AG04450 (cell line): ENCODE measurements at regions not wholly inside any gene's neighbourhood (a gene's known extent, or its start where the extent isn't known, plus 50 kb on each side); places are given as distances from the start of the nearest gene placed in this dataset.
"Not testable (repeated sequence)": the region's sequence is repeated elsewhere in the genome, so short reads cannot be mapped to it uniquely, and the experiment has no call there.

Experiments
- CTCF ChIA-PET: fragments of 300-600, 350-600 bp; formaldehyde crosslinking; extraction: SDS; loops from one replicate; lab custom pipeline; 2022; ENCODE audit warnings: antibody characterized with exemption, inconsistent platforms; lab: Charles Lee
- POLR2A ChIA-PET: fragments of 350-600 bp; formaldehyde crosslinking; extraction: SDS; loops from one replicate; lab custom pipeline; 2021; ENCODE audit warnings: antibody characterized with exemption, inconsistent platforms; lab: Yijun Ruan, JAX
- DNase-seq: peaks from one replicate; pipeline ENCODE4 v3.0.0-alpha.2; 2011; ENCODE audit warnings: low read depth, low spot score
- H3K27ac ChIP-seq: one replicate; pipeline ENCODE4 v1.5.1; 2012; ENCODE audit warnings: low read depth, low read length, control low read depth
- H3K27me3 ChIP-seq: one replicate; pipeline ENCODE4 v1.6.0; 2012; ENCODE audit warnings: low read length; ENCODE audit not compliant: control insufficient read depth, insufficient read depth
- H3K4me3 ChIP-seq: 2 replicates; pipeline ENCODE4 v1.5.1; 2011; ENCODE audit warnings: mild to moderate bottlenecking, low read depth, low read length, control low read depth
- H3K9me3 ChIP-seq: 2 replicates; pipeline ENCODE4 v1.5.1; 2012; ENCODE audit warnings: low read length; ENCODE audit not compliant: control insufficient read depth, insufficient read depth
- TF ChIP-seq, protein P1 (sequence below): IDR thresholded peaks from 2 replicates; pipeline ENCODE4 v1.5.1; 2011; ENCODE audit warnings: low read depth, low read length, control low read depth, inconsistent platforms

DNA sequence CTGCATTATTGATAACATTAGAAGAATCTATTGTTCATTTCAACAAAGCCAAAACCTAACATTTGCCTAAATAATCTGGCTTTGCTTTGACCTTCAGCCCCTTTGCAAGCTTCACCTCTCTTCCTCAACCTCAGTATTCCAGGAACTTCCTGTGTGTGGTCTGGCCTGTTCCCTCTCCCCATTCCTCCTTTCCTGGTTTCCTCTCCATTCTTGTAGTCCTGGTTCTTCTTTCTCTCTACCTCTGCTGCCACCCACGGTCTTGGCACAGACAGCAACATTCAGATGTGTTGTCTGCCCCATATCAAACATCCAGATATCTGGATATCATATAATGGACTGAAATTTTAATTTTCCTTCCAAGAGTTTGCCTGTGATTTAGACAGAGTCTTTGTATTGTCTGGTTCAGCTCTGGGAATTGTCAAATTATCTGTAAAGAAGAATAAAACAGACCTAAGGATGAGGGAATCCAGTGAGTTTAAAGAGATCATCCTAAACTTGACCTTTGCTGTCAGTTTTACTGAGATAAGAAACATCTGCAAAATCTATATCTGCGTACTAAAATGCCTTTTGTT, 148.1 kb upstream of the KCTD3 start:
- ChIA-PET CTCF (no interaction called here), POLR2A (no interaction called here)
- no peak for DNase-seq
- TF ChIP-seq, protein P1, sequence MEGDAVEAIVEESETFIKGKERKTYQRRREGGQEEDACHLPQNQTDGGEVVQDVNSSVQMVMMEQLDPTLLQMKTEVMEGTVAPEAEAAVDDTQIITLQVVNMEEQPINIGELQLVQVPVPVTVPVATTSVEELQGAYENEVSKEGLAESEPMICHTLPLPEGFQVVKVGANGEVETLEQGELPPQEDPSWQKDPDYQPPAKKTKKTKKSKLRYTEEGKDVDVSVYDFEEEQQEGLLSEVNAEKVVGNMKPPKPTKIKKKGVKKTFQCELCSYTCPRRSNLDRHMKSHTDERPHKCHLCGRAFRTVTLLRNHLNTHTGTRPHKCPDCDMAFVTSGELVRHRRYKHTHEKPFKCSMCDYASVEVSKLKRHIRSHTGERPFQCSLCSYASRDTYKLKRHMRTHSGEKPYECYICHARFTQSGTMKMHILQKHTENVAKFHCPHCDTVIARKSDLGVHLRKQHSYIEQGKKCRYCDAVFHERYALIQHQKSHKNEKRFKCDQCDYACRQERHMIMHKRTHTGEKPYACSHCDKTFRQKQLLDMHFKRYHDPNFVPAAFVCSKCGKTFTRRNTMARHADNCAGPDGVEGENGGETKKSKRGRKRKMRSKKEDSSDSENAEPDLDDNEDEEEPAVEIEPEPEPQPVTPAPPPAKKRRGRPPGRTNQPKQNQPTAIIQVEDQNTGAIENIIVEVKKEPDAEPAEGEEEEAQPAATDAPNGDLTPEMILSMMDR = no peak
- no peaks in the 10 kb centered on the region for H3K9me3 ChIP-seq
- no peak overlapping the region for H3K27ac ChIP-seq
- no peak overlapping the region for H3K4me3 ChIP-seq
- H3K27me3 ChIP-seq = no peaks in the 10 kb centered on the region

DNA sequence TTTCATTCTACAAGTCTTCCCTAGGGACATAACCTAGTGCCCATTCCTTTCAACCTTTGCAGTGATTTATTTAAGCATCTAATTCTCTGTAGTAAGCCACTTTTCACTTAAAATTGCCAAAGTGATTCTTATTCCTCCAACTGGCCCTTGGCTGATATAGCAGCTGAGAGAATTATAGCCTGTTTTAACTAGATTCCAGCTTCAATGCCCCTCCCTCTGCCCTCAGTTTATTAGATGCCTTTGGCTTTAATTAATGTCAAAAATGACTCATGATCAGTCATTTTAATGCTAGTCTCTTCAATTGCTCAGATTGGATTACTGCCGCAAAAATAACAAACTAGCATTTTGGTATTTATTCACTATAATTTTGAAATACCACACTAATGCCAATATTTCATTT, 145.4 kb upstream of the KCTD3 start:
- TF ChIP-seq, protein P1 = no peak
- DNase-seq = no peak
- Histone ChIP-seq H3K9me3 (no peaks in the 10 kb centered on the region), H3K27ac (no peak overlapping the region), H3K27me3 (no peaks in the 10 kb centered on the region), H3K4me3 (no peak overlapping the region)
- CTCF ChIA-PET = no interaction called here
- POLR2A ChIA-PET = no interaction called here

DNA sequence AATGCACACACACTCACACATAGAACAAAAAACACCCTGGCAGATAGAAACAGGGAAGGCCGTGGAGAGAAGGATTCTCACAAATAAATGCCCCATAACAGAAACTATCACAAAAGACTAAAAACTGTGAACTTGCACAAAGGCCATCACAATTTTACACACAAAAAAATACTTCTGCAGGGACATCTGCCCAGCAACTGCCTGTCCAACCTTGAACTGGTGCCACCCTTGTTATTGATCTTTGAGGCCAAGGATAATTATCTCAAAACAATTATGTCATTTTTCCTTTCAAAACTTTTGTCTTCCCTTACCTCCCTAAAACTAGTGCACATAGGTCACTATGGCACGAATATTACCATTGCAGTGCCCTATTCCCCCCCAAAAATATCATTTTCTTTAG, 143.8 kb upstream of the KCTD3 start:
- TF ChIP-seq, protein P1 = no peak
- H3K27ac ChIP-seq = no peak overlapping the region
- CTCF ChIA-PET = no interaction called here
- H3K4me3 ChIP-seq = no peak overlapping the region
- H3K27me3 ChIP-seq = no peaks in the 10 kb centered on the region
- POLR2A ChIA-PET = no interaction called here
- H3K9me3 ChIP-seq = no peaks in the 10 kb centered on the region
- DNase-seq = no peak

DNA sequence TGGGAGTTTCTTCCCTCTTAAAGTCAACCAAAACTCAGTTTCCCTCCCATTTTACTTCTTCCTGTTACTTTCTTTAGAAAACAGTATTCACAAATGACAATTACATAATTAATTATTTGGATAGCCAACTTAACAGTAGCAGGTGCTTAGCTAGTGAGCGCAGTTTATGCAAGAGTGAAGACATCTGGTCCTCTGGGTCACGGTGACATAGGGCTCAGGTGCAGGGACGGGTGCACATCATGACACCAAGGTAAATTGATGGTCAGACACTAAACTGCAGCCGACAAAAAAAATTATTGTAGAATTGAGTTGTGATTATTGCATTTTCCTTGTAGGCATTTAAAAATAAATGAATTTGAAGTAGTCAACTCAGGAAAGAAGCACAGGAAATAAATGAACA, 142.0 kb upstream of the KCTD3 start:
- Histone ChIP-seq H3K9me3 (no peaks in the 10 kb centered on the region), H3K27me3 (no peaks in the 10 kb centered on the region), H3K4me3 (no peak overlapping the region), H3K27ac (no peak overlapping the region)
- POLR2A ChIA-PET = no interaction called here
- DNase-seq = no peak
- CTCF ChIA-PET = no interaction called here
- TF ChIP-seq, protein P1 = no peak

DNA sequence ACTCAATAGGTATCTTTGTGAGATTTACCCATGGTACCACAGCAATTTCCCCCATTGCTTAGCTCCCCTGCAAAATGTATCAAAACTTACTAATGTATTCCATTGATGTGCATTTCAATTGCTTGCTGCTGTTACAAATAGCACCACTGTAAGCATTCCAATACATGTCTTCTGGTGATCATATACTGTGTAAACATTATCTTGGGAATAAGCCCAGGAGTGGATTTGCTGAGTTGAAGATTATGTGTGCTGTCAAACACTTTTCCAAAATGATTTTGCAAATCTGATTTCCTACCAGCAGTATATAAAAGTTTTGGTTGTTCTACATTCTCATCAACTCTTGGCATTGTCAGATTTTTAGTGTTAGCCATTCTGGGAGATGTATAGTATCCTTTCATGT, 141.0 kb upstream of the KCTD3 start:
- CTCF ChIA-PET = no interaction called here
- TF ChIP-seq, protein P1 = no peak
- no peak for DNase-seq
- Histone ChIP-seq H3K9me3 (no peaks in the 10 kb centered on the region), H3K27ac (no peak overlapping the region), H3K4me3 (no peak overlapping the region), H3K27me3 (no peaks in the 10 kb centered on the region)
- POLR2A ChIA-PET = no interaction called here

DNA sequence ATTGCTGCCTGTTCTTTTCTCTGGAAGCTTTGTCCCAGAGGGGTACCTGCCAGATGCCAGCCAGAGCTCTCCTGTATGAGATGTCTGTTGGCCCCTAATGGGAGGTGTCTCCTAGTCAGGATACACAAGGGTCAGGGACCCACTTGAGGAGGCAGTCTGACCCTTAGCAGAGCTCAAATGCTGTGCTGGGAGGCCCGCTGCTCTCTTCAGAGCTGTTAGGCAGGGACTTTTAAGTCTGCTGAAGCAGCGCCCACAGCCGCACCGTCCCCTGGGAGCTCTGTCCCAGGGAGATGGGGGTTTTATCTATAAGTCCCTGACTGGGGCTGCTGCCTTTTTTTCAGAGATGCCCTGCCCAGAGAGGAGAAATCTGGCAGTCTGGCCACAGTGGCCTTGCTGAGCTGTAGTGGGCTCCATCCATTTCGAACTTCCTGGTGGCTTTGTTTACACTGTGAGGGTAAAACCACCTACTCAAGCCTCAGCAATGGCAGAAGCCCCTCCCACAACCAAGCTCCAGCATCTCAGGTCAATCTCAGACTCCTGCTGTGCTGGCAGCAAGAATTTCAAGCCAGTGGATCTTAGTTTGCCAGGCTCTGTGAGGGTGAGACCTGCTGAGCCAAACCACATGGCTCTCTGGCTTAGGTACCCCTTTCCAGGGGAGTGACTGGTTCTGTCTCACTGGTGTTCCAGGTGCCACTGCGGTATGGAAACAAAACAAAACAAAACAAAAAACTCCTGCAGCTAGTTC, 134.4 kb upstream of the KCTD3 start:
- H3K27ac ChIP-seq, H3K27me3 ChIP-seq, DNase-seq, H3K4me3 ChIP-seq, H3K9me3 ChIP-seq, POLR2A ChIA-PET: not testable (repeated sequence)
- CTCF ChIA-PET = interaction anchor here (1.6 kb wide), 1 partner anchor 10 kb away, joined by 3 read pairs; no protein-coding TSS in a partner anchor
